ENCODE measurements at regions not wholly inside any gene's neighbourhood (a gene's known extent, or its start where the extent isn't known, plus 50 kb on each side); places are given as distances from the start of the nearest gene placed in this dataset.
A peak's percentile ranks its signal among the peaks of the same experiment; 100 is the strongest.

DNA sequence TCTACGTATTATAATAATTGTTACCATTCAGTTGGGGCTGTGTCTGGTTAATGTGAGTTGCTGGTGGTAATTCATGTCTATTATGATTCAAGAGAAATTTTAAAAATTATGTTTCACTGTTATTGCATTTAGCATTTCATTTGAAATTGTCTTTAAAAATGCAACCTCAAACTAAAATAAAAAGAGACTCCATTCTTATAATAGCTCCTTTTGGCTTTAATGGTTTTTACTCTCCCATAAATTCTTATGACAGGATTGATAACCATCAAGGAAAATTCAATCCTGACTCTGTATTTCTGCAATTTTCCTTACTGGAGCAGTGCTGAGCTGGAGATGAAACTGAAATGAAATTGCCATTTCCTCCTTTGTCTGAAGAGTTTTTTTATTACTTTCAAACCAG, 262.7 kb downstream of the REEP3 start:
- Histone ChIP-seq H3K36me3 (ENCODE audit: control insufficient read depth, insufficient read depth, low read length) (no peaks in the 10 kb centered on the region), H3K27me3 (ENCODE audit: control insufficient read depth, insufficient read depth, low read length) (no peaks in the 10 kb centered on the region), H3K4me3 (ENCODE audit: low read depth, low read length) (no peak overlapping the region)
- DNase-seq (ENCODE audit: low read depth) = no peak
- TF ChIP-seq, protein P1, sequence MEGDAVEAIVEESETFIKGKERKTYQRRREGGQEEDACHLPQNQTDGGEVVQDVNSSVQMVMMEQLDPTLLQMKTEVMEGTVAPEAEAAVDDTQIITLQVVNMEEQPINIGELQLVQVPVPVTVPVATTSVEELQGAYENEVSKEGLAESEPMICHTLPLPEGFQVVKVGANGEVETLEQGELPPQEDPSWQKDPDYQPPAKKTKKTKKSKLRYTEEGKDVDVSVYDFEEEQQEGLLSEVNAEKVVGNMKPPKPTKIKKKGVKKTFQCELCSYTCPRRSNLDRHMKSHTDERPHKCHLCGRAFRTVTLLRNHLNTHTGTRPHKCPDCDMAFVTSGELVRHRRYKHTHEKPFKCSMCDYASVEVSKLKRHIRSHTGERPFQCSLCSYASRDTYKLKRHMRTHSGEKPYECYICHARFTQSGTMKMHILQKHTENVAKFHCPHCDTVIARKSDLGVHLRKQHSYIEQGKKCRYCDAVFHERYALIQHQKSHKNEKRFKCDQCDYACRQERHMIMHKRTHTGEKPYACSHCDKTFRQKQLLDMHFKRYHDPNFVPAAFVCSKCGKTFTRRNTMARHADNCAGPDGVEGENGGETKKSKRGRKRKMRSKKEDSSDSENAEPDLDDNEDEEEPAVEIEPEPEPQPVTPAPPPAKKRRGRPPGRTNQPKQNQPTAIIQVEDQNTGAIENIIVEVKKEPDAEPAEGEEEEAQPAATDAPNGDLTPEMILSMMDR (IDR thresholded peaks at IDR 0.05; ENCODE audit: insufficient read depth, low read length, poor library complexity, severe bottlenecking) = no peak

DNA sequence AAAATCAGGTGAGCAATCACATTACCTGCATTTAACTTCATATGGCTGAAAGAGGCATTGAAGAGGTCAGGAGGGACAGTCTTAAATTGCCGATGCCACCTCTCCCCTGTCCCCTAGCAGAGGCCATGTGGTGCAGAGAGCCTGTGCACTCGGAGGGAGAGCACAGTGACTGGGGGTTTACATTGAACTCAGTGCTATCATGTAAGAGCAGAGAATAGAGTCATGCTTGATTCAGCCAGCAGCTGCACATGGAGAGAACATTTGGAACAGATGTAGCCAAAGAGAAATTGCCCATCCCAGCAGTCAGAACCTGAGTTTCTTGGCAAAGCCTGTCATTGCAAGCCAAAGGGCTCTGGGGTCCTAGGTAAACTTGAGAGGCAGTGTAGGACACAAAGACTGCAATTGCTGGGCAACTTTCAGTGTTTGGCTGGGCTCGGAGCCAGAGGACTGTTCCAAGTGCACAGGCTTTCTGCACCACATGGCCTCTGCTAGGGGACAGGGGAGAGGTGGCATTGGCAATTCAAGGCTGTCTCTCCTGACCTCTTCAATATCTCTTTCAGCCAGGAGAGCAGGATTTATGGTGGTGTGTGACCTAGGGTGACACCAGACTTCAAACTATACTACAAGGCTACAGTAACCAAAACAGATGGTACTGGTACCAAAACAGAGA, 267.1 kb downstream of the REEP3 start:
- TF ChIP-seq, protein P1 (IDR thresholded peaks at IDR 0.05; ENCODE audit: insufficient read depth, low read length, poor library complexity, severe bottlenecking) = no peak
- no peaks in the 10 kb centered on the region for H3K27me3 ChIP-seq (ENCODE audit: control insufficient read depth, insufficient read depth, low read length)
- no peak for DNase-seq (ENCODE audit: low read depth)

DNA sequence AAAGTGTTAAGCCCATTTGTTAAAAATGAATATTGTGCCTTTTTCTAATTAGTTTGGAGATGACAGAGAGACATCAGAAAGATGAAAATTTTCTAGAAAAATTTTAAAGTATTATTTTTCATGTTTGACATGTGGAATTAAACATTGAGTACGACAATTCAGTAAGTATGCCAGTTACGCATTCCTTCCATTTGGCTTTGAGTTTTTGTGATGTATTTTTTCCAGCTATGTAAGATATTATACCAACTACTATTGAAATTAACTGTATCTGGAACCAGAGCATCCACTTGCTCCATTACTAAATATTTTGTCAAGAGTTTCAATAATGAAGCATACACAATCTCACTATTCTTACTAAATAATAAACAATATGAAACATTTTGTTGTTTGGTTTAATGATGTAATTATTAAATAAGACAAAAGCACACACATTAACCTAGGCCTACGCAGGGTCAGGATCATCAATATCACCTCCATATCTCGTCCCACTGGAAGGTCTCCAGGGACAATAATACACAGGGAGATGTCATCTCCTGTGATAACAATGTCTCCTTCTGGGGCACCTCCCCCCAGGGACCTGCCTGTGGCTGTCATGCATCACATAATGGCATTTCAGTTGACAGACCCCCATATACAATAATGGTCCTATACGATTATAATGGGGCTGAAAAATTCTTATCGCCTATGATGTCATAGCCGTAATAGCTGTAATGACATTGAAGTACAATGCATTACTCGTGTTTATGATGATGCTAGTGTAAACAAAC, 274.1 kb downstream of the REEP3 start:
- H3K36me3 ChIP-seq (ENCODE audit: control insufficient read depth, insufficient read depth, low read length) = no peaks in the 10 kb centered on the region
- no peaks in the 10 kb centered on the region for H3K27me3 ChIP-seq (ENCODE audit: control insufficient read depth, insufficient read depth, low read length)
- TF ChIP-seq, protein P1 (IDR thresholded peaks at IDR 0.05; ENCODE audit: insufficient read depth, low read length, poor library complexity, severe bottlenecking) = no peak
- DNase-seq (ENCODE audit: low read depth) = no peak
- H3K4me3 ChIP-seq (ENCODE audit: low read depth, low read length) = no peak overlapping the region

More for the DNA sequence above, 267.1 kb downstream of the REEP3 start:
- no peak overlapping the region for H3K4me3 ChIP-seq (ENCODE audit: low read depth, low read length)
- no peaks in the 10 kb centered on the region for H3K36me3 ChIP-seq (ENCODE audit: control insufficient read depth, insufficient read depth, low read length)

DNA sequence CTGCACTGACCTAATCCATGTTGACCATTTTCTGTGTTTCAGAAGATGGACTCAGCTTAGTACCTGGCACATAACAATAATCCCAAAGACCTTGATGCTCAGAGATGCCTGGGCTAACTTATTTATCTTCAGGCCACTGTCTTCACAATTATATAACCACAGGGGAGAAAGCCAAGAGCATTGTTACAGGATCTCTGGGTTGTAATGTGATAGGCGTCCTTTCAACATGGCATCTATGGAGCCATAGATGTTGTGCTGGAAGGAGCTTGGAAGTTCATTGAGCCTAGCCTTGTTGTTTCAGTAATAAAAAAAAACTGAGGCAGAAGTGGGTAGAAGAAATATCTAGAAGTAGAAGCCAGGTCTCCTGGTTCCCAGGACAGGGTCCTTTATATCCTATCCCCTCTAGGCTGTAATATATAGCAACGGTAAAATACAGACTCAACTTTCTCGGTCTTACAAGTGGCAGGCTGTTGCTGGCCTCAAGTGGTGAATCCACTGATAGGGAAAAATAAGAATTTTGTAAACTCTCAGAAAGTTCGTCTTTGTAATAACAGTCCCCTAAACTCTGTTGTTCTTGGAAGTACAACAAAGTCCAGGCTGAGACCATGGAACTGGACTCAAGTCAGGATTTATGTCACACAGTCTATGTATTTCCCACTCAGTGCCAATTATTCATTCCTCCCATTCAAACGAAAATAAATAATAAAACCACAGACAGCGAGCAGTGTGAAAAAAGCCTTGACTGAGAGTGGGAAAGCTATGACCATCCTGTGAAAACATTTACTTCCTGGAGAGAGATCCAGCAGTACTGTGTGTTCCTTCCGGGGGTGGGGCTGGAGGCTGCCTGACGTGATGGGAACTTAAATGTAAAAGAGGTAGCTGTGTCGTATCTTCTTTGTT, 277.6 kb downstream of the REEP3 start:
- no peaks in the 10 kb centered on the region for H3K36me3 ChIP-seq (ENCODE audit: control insufficient read depth, insufficient read depth, low read length)
- peak; percentile 81 for DNase-seq (ENCODE audit: low read depth)
- no peaks in the 10 kb centered on the region for H3K27me3 ChIP-seq (ENCODE audit: control insufficient read depth, insufficient read depth, low read length)
- no peak overlapping the region for H3K4me3 ChIP-seq (ENCODE audit: low read depth, low read length)
- TF ChIP-seq, protein P1 (IDR thresholded peaks at IDR 0.05; ENCODE audit: insufficient read depth, low read length, poor library complexity, severe bottlenecking) = no peak

DNA sequence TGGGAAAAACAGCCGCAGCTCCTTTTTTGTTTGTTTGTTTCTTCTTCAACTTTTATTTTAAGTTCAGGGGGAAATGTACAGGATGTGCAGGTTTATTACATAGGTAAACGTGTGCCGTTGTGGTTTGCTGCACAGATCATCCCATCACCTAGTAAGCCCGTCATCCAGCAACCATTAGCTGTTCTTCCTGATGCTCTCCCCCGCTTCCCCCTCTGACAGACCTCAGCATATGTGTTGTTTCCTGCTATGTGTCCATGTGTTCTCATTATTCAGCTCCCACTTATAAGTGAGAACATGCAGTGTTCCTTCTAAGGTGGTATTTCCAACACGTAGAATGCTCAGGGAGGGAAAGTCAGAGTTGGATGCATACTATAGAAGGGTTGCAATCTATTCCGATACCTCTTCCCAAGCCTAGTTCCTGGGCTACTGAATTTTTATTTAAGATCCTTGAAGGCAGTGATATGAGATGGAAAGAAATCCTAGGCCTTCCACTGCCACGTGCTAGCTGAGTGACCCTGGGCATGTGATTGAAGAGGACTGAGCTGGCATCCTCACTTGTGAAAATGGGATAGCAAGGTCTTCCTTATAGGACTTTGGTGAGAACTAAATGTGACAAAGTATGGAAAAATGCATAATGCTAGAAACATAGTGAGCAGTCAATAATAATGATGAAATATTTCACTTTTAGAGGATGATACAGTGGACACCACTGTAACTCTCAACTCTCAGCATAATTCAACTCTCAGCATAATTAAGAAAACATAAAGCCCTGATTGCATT, 278.5 kb downstream of the REEP3 start:
- Histone ChIP-seq H3K27me3 (ENCODE audit: control insufficient read depth, insufficient read depth, low read length) (no peaks in the 10 kb centered on the region), H3K4me3 (ENCODE audit: low read depth, low read length) (no peak overlapping the region), H3K36me3 (ENCODE audit: control insufficient read depth, insufficient read depth, low read length) (no peaks in the 10 kb centered on the region)
- TF ChIP-seq, protein P1 (IDR thresholded peaks at IDR 0.05; ENCODE audit: insufficient read depth, low read length, poor library complexity, severe bottlenecking) = no peak
- no peak for DNase-seq (ENCODE audit: low read depth)

Measured in kidney epithelial cell (primary cell).